Coronary artery (tissue), 2 donors: ENCODE measurements at regions not wholly inside any gene's neighbourhood (a gene's known extent, or its start where the extent isn't known, plus 50 kb on each side); places are given as distances from the start of the nearest gene placed in this dataset.

Experiments
- DNase-seq: peaks from one replicate; pipeline ENCODE4 v3.0.0-alpha.2; 2017; ENCODE audit warnings: low spot score
- H3K27ac ChIP-seq, 2 donors: fragments of 200-600 bp; sonication (generic); one replicate each; pipeline ENCODE4 v1.5.1; 2016 to 2019
- H3K4me3 ChIP-seq: fragments of 200-600 bp; sonication (generic); 2 replicates; pipeline ENCODE4 v1.5.1; 2016; ENCODE audit warnings: mild to moderate bottlenecking, moderate library complexity
- CTCF ChIP-seq: fragments of 200-600 bp; sonication (generic); IDR thresholded peaks from one replicate; pipeline ENCODE4 v1.5.1; 2019; ENCODE audit warnings: antibody characterized with exemption

- H3K4me3 ChIP-seq, result no peak overlapping the region
- H3K27ac ChIP-seq, result no peak overlapping the region
- TF ChIP-seq CTCF, result no peak
- no peak for DNase-seq
Observed at GRCh38 chr6:40274058-40274457, 313.1 kb downstream of the LRFN2 start.

GRCh38 chr6:40268614-40269013, 318.6 kb downstream of the LRFN2 start:
- H3K27ac ChIP-seq, result no peak overlapping the region
- DNase-seq, result no peak
- H3K4me3 ChIP-seq, result no peak overlapping the region
- no peak for TF ChIP-seq CTCF

GRCh38 chr6:40268166-40268565, 319.0 kb downstream of the LRFN2 start:
- Histone ChIP-seq H3K27ac (no peak overlapping the region), H3K4me3 (no peak overlapping the region)
- DNase-seq, result no peak
- TF ChIP-seq CTCF, result no peak

- Histone ChIP-seq H3K27ac (no peak overlapping the region), H3K4me3 (no peak overlapping the region)
- no peak for TF ChIP-seq CTCF
- DNase-seq, result no peak
Observed at GRCh38 chr6:40265615-40266014, 321.5 kb downstream of the LRFN2 start.

GRCh38 chr6:40263970-40264369, 323.2 kb downstream of the LRFN2 start:
- no peak for TF ChIP-seq CTCF
- no peak overlapping the region for H3K27ac ChIP-seq
- H3K4me3 ChIP-seq, result no peak overlapping the region
- DNase-seq, result no peak

- no peak for DNase-seq
- H3K4me3 ChIP-seq, result no peak overlapping the region
- no peak overlapping the region for H3K27ac ChIP-seq
- TF ChIP-seq CTCF, result no peak
Observed at GRCh38 chr6:40262363-40262762, 324.8 kb downstream of the LRFN2 start.

GRCh38 chr6:40258531-40258930, 324.3 kb upstream of the MOCS1 start:
- no peak for DNase-seq
- H3K4me3 ChIP-seq, result no peak overlapping the region
- no peak for TF ChIP-seq CTCF
- no peak overlapping the region for H3K27ac ChIP-seq
